ENCODE measurements at regions not wholly inside any gene's neighbourhood (a gene's known extent, or its start where the extent isn't known, plus 50 kb on each side); places are given as distances from the start of the nearest gene placed in this dataset.

DNA sequence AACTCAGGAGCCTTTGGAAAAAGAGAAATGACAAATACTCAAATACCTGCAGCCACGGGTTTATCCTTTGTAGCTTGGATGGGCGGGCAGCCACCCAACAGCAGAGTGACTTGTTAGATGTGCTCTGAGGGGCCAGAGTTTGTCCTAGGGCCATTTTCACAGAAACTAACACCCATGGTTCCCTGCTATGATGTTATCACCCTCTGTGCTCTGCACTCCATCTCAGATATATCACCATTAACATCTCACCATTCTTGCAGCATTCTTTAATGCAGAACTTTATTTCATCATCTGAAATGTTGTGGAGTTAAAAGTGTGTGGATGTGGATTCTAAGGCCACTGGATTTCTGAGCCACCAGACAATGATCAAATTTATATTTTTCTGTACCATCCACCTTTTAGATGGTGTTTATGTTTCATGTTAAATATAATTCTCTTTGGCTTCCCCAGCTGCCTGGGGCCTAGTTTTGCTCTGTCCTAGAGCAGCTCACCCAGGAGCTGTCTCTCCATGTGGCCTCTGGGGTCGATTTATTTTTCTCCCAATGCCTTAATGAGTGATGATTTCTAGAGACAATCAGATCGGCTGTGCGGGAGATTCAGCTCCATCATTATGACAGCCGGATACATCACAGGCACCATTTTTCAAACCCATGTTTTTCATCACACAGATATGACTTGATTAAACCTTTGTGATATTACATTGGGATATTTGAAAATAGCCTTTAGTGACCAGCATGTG lies 380.8 kb downstream of the BCOR start:
- TF ChIP-seq, protein P1, sequence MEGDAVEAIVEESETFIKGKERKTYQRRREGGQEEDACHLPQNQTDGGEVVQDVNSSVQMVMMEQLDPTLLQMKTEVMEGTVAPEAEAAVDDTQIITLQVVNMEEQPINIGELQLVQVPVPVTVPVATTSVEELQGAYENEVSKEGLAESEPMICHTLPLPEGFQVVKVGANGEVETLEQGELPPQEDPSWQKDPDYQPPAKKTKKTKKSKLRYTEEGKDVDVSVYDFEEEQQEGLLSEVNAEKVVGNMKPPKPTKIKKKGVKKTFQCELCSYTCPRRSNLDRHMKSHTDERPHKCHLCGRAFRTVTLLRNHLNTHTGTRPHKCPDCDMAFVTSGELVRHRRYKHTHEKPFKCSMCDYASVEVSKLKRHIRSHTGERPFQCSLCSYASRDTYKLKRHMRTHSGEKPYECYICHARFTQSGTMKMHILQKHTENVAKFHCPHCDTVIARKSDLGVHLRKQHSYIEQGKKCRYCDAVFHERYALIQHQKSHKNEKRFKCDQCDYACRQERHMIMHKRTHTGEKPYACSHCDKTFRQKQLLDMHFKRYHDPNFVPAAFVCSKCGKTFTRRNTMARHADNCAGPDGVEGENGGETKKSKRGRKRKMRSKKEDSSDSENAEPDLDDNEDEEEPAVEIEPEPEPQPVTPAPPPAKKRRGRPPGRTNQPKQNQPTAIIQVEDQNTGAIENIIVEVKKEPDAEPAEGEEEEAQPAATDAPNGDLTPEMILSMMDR (IDR thresholded peaks at IDR 0.05; ENCODE audit: low read depth, low read length), result no peak
- no peak for TF ChIP-seq EZH2phosphoT487 (IDR thresholded peaks at IDR 0.05; ENCODE audit: low read depth)

Measured in OCI-LY3 (cell line).